BE2C (cell line): ENCODE measurements at regions not wholly inside any gene's neighbourhood (a gene's known extent, or its start where the extent isn't known, plus 50 kb on each side); places are given as distances from the start of the nearest gene placed in this dataset.

ENCODE experiments used
- DNase-seq: peaks from one replicate; pipeline ENCODE4 v3.0.0-alpha.2; 2020
- H3K27me3 ChIP-seq: fragments of 250-450 bp; sonication (Bioruptor Pico); 2 replicates; pipeline ENCODE4 v1.5.1; 2020; ENCODE audit warnings: mild to moderate bottlenecking
- H3K36me3 ChIP-seq: fragments of 250-450 bp; sonication (Bioruptor Pico); 2 replicates; pipeline ENCODE4 v1.5.1; 2020; ENCODE audit warnings: mild to moderate bottlenecking
- H3K4me1 ChIP-seq: fragments of 250-450 bp; sonication (Bioruptor Pico); 2 replicates; pipeline ENCODE4 v1.5.1; 2020
- H3K4me3 ChIP-seq: 2 replicates; pipeline ENCODE4 v1.5.1; 2011; ENCODE audit warnings: low read depth, low read length
- H3K9me3 ChIP-seq: fragments of 250-450 bp; sonication (Bioruptor Pico); 2 replicates; pipeline ENCODE4 v1.5.1; 2020
- TF ChIP-seq, protein P1 (sequence below): IDR thresholded peaks from 2 replicates; pipeline ENCODE4 v1.5.1; 2012; ENCODE audit warnings: mild to moderate bottlenecking, low read depth, low read length

- no peaks in the 10 kb centered on the region for H3K4me1 ChIP-seq
- H3K27me3 ChIP-seq, result no peaks in the 10 kb centered on the region
- no peaks in the 10 kb centered on the region for H3K9me3 ChIP-seq
- H3K4me3 ChIP-seq, result no peak overlapping the region
- no peaks in the 10 kb centered on the region for H3K36me3 ChIP-seq
- TF ChIP-seq, protein P1, sequence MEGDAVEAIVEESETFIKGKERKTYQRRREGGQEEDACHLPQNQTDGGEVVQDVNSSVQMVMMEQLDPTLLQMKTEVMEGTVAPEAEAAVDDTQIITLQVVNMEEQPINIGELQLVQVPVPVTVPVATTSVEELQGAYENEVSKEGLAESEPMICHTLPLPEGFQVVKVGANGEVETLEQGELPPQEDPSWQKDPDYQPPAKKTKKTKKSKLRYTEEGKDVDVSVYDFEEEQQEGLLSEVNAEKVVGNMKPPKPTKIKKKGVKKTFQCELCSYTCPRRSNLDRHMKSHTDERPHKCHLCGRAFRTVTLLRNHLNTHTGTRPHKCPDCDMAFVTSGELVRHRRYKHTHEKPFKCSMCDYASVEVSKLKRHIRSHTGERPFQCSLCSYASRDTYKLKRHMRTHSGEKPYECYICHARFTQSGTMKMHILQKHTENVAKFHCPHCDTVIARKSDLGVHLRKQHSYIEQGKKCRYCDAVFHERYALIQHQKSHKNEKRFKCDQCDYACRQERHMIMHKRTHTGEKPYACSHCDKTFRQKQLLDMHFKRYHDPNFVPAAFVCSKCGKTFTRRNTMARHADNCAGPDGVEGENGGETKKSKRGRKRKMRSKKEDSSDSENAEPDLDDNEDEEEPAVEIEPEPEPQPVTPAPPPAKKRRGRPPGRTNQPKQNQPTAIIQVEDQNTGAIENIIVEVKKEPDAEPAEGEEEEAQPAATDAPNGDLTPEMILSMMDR, result no peak
- no peak for DNase-seq
These were observed 172.2 kb upstream of the SNX2 start for GRCh38 chr5:122602700-122603099.

DNA sequence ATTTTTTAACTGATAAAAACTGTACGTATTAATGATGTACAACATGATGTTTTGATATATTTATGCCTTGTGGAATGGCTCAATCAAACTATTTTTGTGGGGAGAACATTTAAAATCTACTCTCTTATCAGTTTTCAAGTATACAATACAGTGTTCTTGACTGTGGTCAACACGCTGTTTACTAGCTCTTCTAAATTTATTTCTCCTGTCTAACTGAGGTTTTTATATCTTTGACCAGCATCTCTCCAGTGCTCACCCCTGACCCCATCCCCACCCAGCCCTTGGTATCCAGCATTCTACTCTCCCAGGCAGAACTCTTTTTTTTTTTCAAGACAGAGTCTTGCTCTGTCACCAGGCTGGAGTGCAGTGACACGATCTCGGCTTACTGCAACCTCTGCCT, 169.6 kb upstream of the SNX2 start:
- no peak for DNase-seq
- TF ChIP-seq, protein P1, result no peak

DNA sequence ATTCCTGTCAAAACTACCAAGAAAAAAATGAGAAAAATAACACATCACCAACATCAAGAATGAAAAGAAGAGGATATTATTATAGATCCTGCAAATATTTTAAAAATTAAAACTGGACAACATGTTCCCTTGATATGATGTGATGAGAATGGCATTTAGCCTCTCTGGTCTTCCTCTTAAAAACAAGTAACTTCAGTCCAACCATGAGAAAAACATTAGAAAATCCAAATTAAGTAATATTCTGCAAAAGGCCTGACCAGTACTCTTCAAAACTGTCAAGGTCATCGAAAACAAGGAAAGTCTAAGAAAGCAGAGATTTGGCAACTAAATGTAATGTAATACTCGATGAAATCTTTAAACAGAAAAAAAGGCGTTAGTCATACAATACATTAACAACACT, 167.1 kb upstream of the SNX2 start:
- no peak for DNase-seq
- no peak overlapping the region for H3K4me3 ChIP-seq
- TF ChIP-seq, protein P1, result no peak
- peaks cover 5% of the 10 kb centered on the region; the same call in 1 of the 2 replicates for H3K27me3 ChIP-seq
- no peaks in the 10 kb centered on the region for H3K9me3 ChIP-seq
- H3K4me1 ChIP-seq, result no peaks in the 10 kb centered on the region
- no peaks in the 10 kb centered on the region for H3K36me3 ChIP-seq

More for the DNA sequence above, 169.6 kb upstream of the SNX2 start:
- no peaks in the 10 kb centered on the region for H3K27me3 ChIP-seq
- no peak overlapping the region for H3K4me3 ChIP-seq
- no peaks in the 10 kb centered on the region for H3K4me1 ChIP-seq
- H3K9me3 ChIP-seq, result no peaks in the 10 kb centered on the region
- no peaks in the 10 kb centered on the region for H3K36me3 ChIP-seq

DNA sequence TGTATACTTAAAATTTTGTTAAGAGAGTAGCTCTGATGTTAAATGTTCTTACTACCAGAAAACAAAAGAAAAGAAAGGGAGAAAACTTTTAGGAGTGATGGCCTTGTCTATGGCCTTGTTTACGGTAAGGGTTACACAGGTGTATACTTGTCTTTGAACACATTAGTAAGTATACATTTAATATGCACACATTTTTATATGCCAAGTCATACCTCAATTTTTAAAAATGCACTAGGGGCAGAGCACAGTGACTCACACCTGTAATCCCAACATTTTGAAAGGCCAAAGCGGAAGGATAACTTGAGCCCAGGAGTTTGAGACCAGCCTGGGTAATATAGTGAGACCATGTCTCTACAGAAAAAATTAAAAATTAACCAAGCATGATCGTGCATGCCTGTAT, 166.7 kb upstream of the SNX2 start:
- H3K4me1 ChIP-seq, result no peaks in the 10 kb centered on the region
- no peak overlapping the region for H3K4me3 ChIP-seq
- no peaks in the 10 kb centered on the region for H3K36me3 ChIP-seq
- TF ChIP-seq, protein P1, result no peak
- peaks cover 5% of the 10 kb centered on the region; the same call in 1 of the 2 replicates for H3K27me3 ChIP-seq
- no peaks in the 10 kb centered on the region for H3K9me3 ChIP-seq
- DNase-seq, result no peak

GRCh38 chr5:122611406-122611805, 163.5 kb upstream of the SNX2 start:
- H3K4me1 ChIP-seq, result no peaks in the 10 kb centered on the region
- no peaks in the 10 kb centered on the region for H3K9me3 ChIP-seq
- H3K27me3 ChIP-seq, result peaks cover 5% of the 10 kb centered on the region; the same call in 1 of the 2 replicates
- TF ChIP-seq, protein P1, result no peak
- H3K36me3 ChIP-seq, result no peaks in the 10 kb centered on the region
- DNase-seq, result no peak
- H3K4me3 ChIP-seq, result no peak overlapping the region

DNA sequence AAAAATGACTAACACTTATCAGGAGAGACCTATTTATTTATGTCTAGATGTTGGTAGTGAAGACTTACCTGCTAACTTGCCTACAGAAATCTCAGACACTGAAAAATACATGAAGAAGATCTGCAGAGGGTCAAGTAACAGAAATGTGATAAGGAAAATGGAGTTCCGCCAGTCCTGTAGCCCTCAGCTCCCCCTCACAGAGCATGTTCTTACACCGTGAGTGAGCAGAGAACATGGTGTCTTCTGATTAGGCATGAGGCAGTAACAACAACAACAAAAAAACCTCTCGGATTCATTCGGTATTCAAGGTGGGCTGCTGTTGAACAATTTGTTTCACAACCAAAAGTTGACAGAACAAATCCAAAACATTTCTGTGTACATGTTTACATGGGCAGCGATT, 162.0 kb upstream of the SNX2 start:
- H3K9me3 ChIP-seq, result no peaks in the 10 kb centered on the region
- H3K4me3 ChIP-seq, result no peak overlapping the region
- no peak for DNase-seq
- TF ChIP-seq, protein P1, result no peak
- no peaks in the 10 kb centered on the region for H3K36me3 ChIP-seq
- no peaks in the 10 kb centered on the region for H3K4me1 ChIP-seq
- H3K27me3 ChIP-seq, result peaks cover 5% of the 10 kb centered on the region; the same call in 1 of the 2 replicates
